COLO829 (cell line): ENCODE measurements at regions not wholly inside any gene's neighbourhood (a gene's known extent, or its start where the extent isn't known, plus 50 kb on each side); places are given as distances from the start of the nearest gene placed in this dataset.

Experiments used
- DNase-seq: peaks from one replicate; pipeline ENCODE4 v3.0.0; 2012; ENCODE audit warnings: low spot score

GRCh38 chr3:194218646-194219453 is 82.9 kb downstream of the HES1 start:
- DNase-seq, result no peak

- DNase-seq, result no peak
These were observed 84.0 kb downstream of the HES1 start for GRCh38 chr3:194219826-194220410.

GRCh38 chr3:194220901-194221326 is 85.0 kb downstream of the HES1 start:
- no peak for DNase-seq

GRCh38 chr3:194221336-194221735 is 85.4 kb downstream of the HES1 start:
- no peak for DNase-seq

- no peak for DNase-seq
These were observed 88.0 kb downstream of the HES1 start for GRCh38 chr3:194223951-194224350.

GRCh38 chr3:194224471-194225417 is 88.8 kb downstream of the HES1 start:
- peak; percentile 97 for DNase-seq

GRCh38 chr3:194225418-194225812 is 89.5 kb downstream of the HES1 start:
- no peak for DNase-seq

- peak; percentile 98 for DNase-seq
These were observed 90.2 kb downstream of the HES1 start for GRCh38 chr3:194225988-194226663.

GRCh38 chr3:194231929-194232832 is 96.2 kb downstream of the HES1 start:
- DNase-seq, result no peak

- no peak for DNase-seq
These were observed 97.2 kb downstream of the HES1 start for GRCh38 chr3:194233150-194233549.

GRCh38 chr3:194235160-194235559 is 99.2 kb downstream of the HES1 start:
- no peak for DNase-seq

GRCh38 chr3:194237110-194237509 is 101.2 kb downstream of the HES1 start:
- DNase-seq, result no peak

GRCh38 chr3:194240766-194241165 is 104.8 kb downstream of the HES1 start:
- no peak for DNase-seq

- DNase-seq, result peak; percentile 59
These were observed 107.4 kb downstream of the HES1 start for GRCh38 chr3:194243172-194243837.

- DNase-seq, result no peak
These were observed 107.0 kb downstream of the CPN2 start for GRCh38 chr3:194244167-194244566.

GRCh38 chr3:194245474-194245873 is 105.7 kb downstream of the CPN2 start:
- DNase-seq, result no peak

- no peak for DNase-seq
These were observed 105.1 kb downstream of the CPN2 start for GRCh38 chr3:194245975-194246561.

GRCh38 chr3:194246709-194247349 is 104.3 kb downstream of the CPN2 start:
- no peak for DNase-seq

GRCh38 chr3:194247350-194247740 is 103.8 kb downstream of the CPN2 start:
- no peak for DNase-seq
